GM23338 (cell line): ENCODE measurements at regions not wholly inside any gene's neighbourhood (a gene's known extent, or its start where the extent isn't known, plus 50 kb on each side); places are given as distances from the start of the nearest gene placed in this dataset.

Experiments
- ATAC-seq: fragments of 200-7000 bp; cut with Tn5 transposase; 3 replicates; pipeline ENCODE4 v1.9.1; 2020
- DNase-seq: peaks from one replicate; pipeline ENCODE4 v3.0.0-alpha.2; 2015; ENCODE audit warnings: low spot score
- H2AFZ ChIP-seq: fragments of 200-600 bp; sonication (generic); 2 replicates; pipeline ENCODE4 v1.8.0; 2016; ENCODE audit warnings: antibody characterized with exemption, mild to moderate bottlenecking, moderate library complexity
- H3F3A ChIP-seq: fragments of 200-600 bp; sonication (generic); replicated peaks from 2 replicates; pipeline ENCODE4 v1.8.0; 2017; ENCODE audit warnings: antibody characterized with exemption, mixed run types, low read depth
- H3K27ac ChIP-seq: fragments of 200-600 bp; sonication (generic); 2 replicates; pipeline ENCODE4 v1.6.1; 2016; ENCODE audit warnings: low read depth
- H3K27me3 ChIP-seq: fragments of 200-600 bp; sonication (generic); 2 replicates; pipeline ENCODE4 v1.8.0; 2016; ENCODE audit warnings: mild to moderate bottlenecking, mixed run types, moderate library complexity; ENCODE audit not compliant: insufficient read depth
- H3K36me3 ChIP-seq: fragments of 200-600 bp; sonication (generic); 2 replicates; pipeline ENCODE4 v1.8.0; 2016; ENCODE audit warnings: mild to moderate bottlenecking; ENCODE audit not compliant: insufficient read depth
- H3K4me1 ChIP-seq: fragments of 200-600 bp; sonication (generic); 2 replicates; pipeline ENCODE4 v1.8.0; 2016; ENCODE audit warnings: mild to moderate bottlenecking, moderate library complexity; ENCODE audit not compliant: insufficient read depth
- H3K4me2 ChIP-seq: fragments of 200-600 bp; sonication (generic); 2 replicates; pipeline ENCODE4 v1.7.1; 2017; ENCODE audit warnings: mixed run types
- H3K4me3 ChIP-seq: fragments of 200-600 bp; sonication (generic); 2 replicates; pipeline ENCODE4 v1.6.1; 2016; ENCODE audit warnings: mixed run types
- H3K79me2 ChIP-seq: fragments of 200-600 bp; sonication (generic); replicated peaks from 2 replicates; pipeline ENCODE4 v1.8.0; 2017; ENCODE audit warnings: mild to moderate bottlenecking; ENCODE audit not compliant: insufficient read depth
- H3K9me2 ChIP-seq: fragments of 200-600 bp; sonication (generic); 2 replicates; pipeline ENCODE4 v1.8.0; 2017; ENCODE audit not compliant: insufficient read depth
- H4K20me1 ChIP-seq: fragments of 200-600 bp; sonication (generic); replicated peaks from 2 replicates; pipeline ENCODE4 v1.8.0; 2017; ENCODE audit warnings: mild to moderate bottlenecking; ENCODE audit not compliant: insufficient read depth
- H3K27ac Mint-ChIP-seq: 2 replicates; pipeline ENCODE4 v1.8.0; 2020; ENCODE audit warnings: inconsistent platforms, mild to moderate bottlenecking, moderate library complexity, mixed read lengths
- H3K27me3 Mint-ChIP-seq: 3 replicates; pipeline ENCODE4 v1.8.0; 2022; ENCODE audit warnings: low read depth, mild to moderate bottlenecking, moderate library complexity, mixed read lengths, inconsistent platforms; ENCODE audit not compliant: insufficient read depth, poor library complexity
- H3K36me3 Mint-ChIP-seq: 3 replicates; pipeline ENCODE4 v1.8.0; 2021; ENCODE audit warnings: low read depth, mild to moderate bottlenecking, inconsistent platforms, moderate library complexity, mixed read lengths
- H3K4me1 Mint-ChIP-seq: 3 replicates; pipeline ENCODE4 v1.8.0; 2020; ENCODE audit warnings: mild to moderate bottlenecking, inconsistent platforms, mixed read lengths
- H3K4me3 Mint-ChIP-seq: 3 replicates; pipeline ENCODE4 v1.8.0; 2021; ENCODE audit warnings: moderate library complexity, mild to moderate bottlenecking, inconsistent platforms, mixed read lengths
- H3K9me3 Mint-ChIP-seq: 3 replicates; pipeline ENCODE4 v1.8.0; 2020; ENCODE audit warnings: moderate library complexity, mild to moderate bottlenecking, inconsistent platforms, mixed read lengths
- CREB1 ChIP-seq: fragments of 250-450 bp; sonication (Bioruptor Pico); IDR thresholded peaks from 2 replicates; pipeline ENCODE4 v1.5.0; 2020; ENCODE audit warnings: low read depth, mild to moderate bottlenecking, moderate library complexity
- ETS1 ChIP-seq: IDR thresholded peaks from 2 replicates; pipeline ENCODE4 v1.6.1; 2016; ENCODE audit warnings: antibody characterized with exemption
- EZH2 ChIP-seq: fragments of 200-600 bp; sonication (generic); IDR thresholded peaks from one replicate; pipeline ENCODE4 v1.8.0; 2017; ENCODE audit warnings: antibody characterized with exemption, mild to moderate bottlenecking, low read depth; ENCODE audit not compliant: unreplicated experiment
- EZH2phosphoT487 ChIP-seq: fragments of 200-600 bp; sonication (generic); IDR thresholded peaks from one replicate; pipeline ENCODE4 v1.8.1; 2018; ENCODE audit warnings: antibody characterized with exemption; ENCODE audit not compliant: unreplicated experiment
- JUNB ChIP-seq: IDR thresholded peaks from one replicate; pipeline ENCODE4 v1.6.1; 2016; ENCODE audit warnings: antibody characterized with exemption; ENCODE audit not compliant: unreplicated experiment
- NANOG ChIP-seq: IDR thresholded peaks from 2 replicates; pipeline ENCODE4 v1.6.1; 2016; ENCODE audit warnings: antibody characterized with exemption, borderline replicate concordance
- POLR2AphosphoS5 ChIP-seq: IDR thresholded peaks from 2 replicates; pipeline ENCODE4 v1.6.1; 2016; ENCODE audit warnings: antibody characterized with exemption, low read depth
- STAT1 ChIP-seq: IDR thresholded peaks from one replicate; pipeline ENCODE4 v1.6.1; 2016; ENCODE audit warnings: antibody characterized with exemption; ENCODE audit not compliant: unreplicated experiment
- ZNF114 ChIP-seq: fragments of 250-450 bp; sonication (Bioruptor Pico); IDR thresholded peaks from 2 replicates; pipeline ENCODE4 v1.5.0; 2020; ENCODE audit warnings: mild to moderate bottlenecking, moderate library complexity
- ZNF331 ChIP-seq: fragments of 250-450 bp; sonication (Bioruptor Pico); IDR thresholded peaks from 2 replicates; pipeline ENCODE4 v1.5.0; 2020; ENCODE audit warnings: low read depth, mild to moderate bottlenecking, moderate library complexity
- ZNF462 ChIP-seq: fragments of 250-450 bp; sonication (Bioruptor Pico); IDR thresholded peaks from 2 replicates; pipeline ENCODE4 v1.5.0; 2020; ENCODE audit warnings: mild to moderate bottlenecking, moderate library complexity
- TF ChIP-seq, protein P1 (sequence below): IDR thresholded peaks from one replicate; pipeline ENCODE4 v1.6.1; 2018; ENCODE audit warnings: antibody characterized with exemption; ENCODE audit not compliant: unreplicated experiment
- TF ChIP-seq, protein P2 (sequence below), 2 experiments: fragments of 200-600 bp in 1 of 2; sonication (generic) in 1 of 2; conservative IDR thresholded peaks; 2 replicates each; pipeline versions ENCODE4 v1.5.1 to v1.6.1; 2016 to 2017; ENCODE audit warnings: antibody characterized with exemption in 2 of 2, low read depth in 2 of 2, mild to moderate bottlenecking in 2 of 2, moderate library complexity in 1 of 2

DNA sequence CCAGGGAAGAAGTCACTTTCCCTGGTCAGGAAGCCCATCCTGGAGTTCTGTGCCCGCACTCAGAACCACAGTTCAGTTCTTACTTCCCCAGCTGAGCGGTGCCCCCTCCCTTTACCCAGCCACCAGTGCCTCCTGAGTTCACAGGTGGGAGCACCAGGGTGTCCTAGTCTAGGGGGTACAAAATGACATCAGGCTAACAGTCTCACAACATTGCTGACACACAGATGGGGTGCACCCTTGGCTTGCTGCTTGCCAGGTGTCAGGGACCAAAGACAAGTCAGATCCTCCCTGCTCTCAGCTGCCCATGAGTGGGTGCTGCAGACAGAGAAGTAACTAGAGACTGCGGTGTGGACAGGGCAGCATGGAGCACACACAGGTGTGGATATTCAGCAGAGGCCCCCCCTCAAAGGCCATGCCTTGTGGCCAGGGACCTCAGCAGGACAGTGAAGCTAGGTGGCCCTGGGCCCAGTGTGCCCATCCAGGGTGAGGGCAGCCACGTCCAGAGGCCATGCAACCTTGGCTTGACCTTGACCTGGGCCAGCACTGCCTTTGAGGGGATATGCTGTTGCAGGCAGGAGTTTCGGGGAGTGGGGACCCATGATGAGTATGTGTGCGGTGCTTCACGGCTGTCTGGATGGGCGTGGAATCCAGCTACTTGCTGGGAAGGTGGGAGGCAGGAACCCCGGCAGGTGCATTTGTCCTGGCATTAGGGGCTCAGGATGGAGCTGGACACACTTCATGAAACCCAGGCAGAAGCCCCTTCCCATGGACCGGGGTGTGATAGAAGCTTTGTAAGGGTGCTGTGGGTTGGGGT is 110.4 kb upstream of the FRMD1 start:
- no peak overlapping the region for H2AFZ ChIP-seq

More for the DNA sequence above, 110.4 kb upstream of the FRMD1 start:
- Mint-ChIP-seq H3K27me3 (peaks cover 17% of the 10 kb centered on the region), H3K4me1 (peaks cover 12% of the 10 kb centered on the region), H3K36me3 (peaks cover 6% of the 10 kb centered on the region; the same call in 1 of the 3 replicates), H3K9me3 (peaks cover 21% of the 10 kb centered on the region), H3K27ac (no peak overlapping the region), H3K4me3 (no peak overlapping the region)
- Histone ChIP-seq H3K4me3 (no peak overlapping the region), H3K4me2 (no peak overlapping the region), H3K79me2 (no peaks in the 10 kb centered on the region), H3F3A (no peaks in the 10 kb centered on the region), H3K36me3 (no peaks in the 10 kb centered on the region), H3K4me1 (no peaks in the 10 kb centered on the region), H4K20me1 (no peaks in the 10 kb centered on the region), H3K27ac (no peak overlapping the region), H3K27me3 (no peaks in the 10 kb centered on the region), H3K9me2 (peaks cover 7% of the 10 kb centered on the region; the same call in 1 of the 2 replicates)
- TF ChIP-seq STAT1 (no peak), NANOG (no peak), ZNF462 (no peak), POLR2AphosphoS5 (no peak), JUNB (no peak), EZH2phosphoT487 (no peak), ZNF331 (no peak), EZH2 (no peak), ZNF114 (CRISPR knock-in tag) (no peak), CREB1 (CRISPR knock-in tag) (no peak), ETS1 (no peak)
- TF ChIP-seq, protein P1, sequence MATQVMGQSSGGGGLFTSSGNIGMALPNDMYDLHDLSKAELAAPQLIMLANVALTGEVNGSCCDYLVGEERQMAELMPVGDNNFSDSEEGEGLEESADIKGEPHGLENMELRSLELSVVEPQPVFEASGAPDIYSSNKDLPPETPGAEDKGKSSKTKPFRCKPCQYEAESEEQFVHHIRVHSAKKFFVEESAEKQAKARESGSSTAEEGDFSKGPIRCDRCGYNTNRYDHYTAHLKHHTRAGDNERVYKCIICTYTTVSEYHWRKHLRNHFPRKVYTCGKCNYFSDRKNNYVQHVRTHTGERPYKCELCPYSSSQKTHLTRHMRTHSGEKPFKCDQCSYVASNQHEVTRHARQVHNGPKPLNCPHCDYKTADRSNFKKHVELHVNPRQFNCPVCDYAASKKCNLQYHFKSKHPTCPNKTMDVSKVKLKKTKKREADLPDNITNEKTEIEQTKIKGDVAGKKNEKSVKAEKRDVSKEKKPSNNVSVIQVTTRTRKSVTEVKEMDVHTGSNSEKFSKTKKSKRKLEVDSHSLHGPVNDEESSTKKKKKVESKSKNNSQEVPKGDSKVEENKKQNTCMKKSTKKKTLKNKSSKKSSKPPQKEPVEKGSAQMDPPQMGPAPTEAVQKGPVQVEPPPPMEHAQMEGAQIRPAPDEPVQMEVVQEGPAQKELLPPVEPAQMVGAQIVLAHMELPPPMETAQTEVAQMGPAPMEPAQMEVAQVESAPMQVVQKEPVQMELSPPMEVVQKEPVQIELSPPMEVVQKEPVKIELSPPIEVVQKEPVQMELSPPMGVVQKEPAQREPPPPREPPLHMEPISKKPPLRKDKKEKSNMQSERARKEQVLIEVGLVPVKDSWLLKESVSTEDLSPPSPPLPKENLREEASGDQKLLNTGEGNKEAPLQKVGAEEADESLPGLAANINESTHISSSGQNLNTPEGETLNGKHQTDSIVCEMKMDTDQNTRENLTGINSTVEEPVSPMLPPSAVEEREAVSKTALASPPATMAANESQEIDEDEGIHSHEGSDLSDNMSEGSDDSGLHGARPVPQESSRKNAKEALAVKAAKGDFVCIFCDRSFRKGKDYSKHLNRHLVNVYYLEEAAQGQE, result no peak
- TF ChIP-seq, protein P2, sequence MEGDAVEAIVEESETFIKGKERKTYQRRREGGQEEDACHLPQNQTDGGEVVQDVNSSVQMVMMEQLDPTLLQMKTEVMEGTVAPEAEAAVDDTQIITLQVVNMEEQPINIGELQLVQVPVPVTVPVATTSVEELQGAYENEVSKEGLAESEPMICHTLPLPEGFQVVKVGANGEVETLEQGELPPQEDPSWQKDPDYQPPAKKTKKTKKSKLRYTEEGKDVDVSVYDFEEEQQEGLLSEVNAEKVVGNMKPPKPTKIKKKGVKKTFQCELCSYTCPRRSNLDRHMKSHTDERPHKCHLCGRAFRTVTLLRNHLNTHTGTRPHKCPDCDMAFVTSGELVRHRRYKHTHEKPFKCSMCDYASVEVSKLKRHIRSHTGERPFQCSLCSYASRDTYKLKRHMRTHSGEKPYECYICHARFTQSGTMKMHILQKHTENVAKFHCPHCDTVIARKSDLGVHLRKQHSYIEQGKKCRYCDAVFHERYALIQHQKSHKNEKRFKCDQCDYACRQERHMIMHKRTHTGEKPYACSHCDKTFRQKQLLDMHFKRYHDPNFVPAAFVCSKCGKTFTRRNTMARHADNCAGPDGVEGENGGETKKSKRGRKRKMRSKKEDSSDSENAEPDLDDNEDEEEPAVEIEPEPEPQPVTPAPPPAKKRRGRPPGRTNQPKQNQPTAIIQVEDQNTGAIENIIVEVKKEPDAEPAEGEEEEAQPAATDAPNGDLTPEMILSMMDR (conservative IDR thresholded peaks at IDR 0.05; ENCODE audit: low read depth in 2 of 2), result no peak
- ATAC-seq, result no peak
- DNase-seq, result no peak
